ENCODE measurements at regions not wholly inside any gene's neighbourhood (a gene's known extent, or its start where the extent isn't known, plus 50 kb on each side); places are given as distances from the start of the nearest gene placed in this dataset.

DNA sequence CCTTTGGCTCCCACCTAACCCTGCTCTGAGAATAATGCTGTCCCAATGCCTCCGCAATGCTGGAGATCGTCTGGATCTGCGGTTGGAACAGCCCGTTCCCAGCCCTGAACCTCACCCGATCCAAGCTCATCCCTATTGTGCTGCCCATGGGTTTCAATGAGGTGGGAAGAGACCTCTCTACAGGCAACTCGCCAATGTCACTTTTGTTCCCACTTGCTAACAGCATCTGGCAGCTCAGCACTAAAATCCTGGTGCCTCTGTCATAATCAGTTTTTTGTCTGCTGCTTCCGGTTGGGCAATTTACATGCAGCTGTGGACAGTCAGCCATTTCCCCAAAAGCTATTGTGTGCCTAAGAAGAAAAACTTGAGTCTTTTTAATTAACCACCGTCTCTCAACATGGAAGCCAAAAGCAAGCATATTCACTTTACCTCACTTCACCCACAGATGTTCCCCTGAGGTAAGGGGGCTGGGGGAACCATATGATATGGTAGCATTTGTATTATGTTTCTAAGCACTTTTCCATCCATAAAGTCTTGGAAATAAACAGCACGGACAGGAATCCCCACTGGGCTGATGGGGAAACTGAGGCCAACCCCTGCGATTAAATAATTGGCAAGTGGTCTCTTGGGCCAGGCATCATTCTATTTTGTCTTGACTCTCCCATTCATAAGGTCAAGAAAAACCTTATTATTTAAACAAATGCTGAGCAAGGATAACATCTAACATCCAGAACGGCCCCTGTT is 159.2 kb upstream of the CDH5 start:
- TF ChIP-seq POLR2AphosphoS5 (IDR thresholded peaks at IDR 0.05; ENCODE audit: borderline replicate concordance, low read depth, low read length) (no peak), EZH2 (IDR thresholded peaks at IDR 0.05) (no peak)
